Loucy (cell line): ENCODE measurements at regions not wholly inside any gene's neighbourhood (a gene's known extent, or its start where the extent isn't known, plus 50 kb on each side); places are given as distances from the start of the nearest gene placed in this dataset.

Experiments
- EZH2phosphoT487 ChIP-seq: fragments of 200-600 bp; IDR thresholded peaks from 2 replicates; pipeline ENCODE4 v1.6.1; 2018; ENCODE audit warnings: antibody characterized with exemption, mild to moderate bottlenecking, moderate library complexity, borderline replicate concordance
- TF ChIP-seq, protein P1 (sequence below): fragments of 200-600 bp; sonication (generic); conservative IDR thresholded peaks from 2 replicates; pipeline ENCODE4 v1.5.1; 2014; ENCODE audit warnings: mild to moderate bottlenecking, antibody characterized with exemption, low read length

DNA sequence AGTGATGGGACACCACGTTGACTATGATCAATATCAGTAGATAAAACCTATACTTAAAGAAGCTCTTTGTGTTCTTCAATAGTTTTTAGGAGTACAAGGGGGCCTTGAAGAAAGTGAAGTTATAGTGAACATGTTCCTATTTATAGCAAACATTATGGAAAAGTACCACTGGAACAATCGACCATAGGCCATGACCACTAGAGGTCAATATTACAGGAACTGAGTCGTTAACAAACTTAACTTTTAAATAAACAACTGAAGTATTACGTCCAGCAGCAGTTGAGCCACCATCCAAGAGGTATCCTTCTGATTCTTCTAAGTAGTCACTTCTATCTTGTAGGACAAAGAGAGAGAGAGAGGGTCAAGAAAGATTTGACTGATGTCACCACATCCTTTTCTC is 391.0 kb upstream of the SLITRK5 start:
- TF ChIP-seq, protein P1, sequence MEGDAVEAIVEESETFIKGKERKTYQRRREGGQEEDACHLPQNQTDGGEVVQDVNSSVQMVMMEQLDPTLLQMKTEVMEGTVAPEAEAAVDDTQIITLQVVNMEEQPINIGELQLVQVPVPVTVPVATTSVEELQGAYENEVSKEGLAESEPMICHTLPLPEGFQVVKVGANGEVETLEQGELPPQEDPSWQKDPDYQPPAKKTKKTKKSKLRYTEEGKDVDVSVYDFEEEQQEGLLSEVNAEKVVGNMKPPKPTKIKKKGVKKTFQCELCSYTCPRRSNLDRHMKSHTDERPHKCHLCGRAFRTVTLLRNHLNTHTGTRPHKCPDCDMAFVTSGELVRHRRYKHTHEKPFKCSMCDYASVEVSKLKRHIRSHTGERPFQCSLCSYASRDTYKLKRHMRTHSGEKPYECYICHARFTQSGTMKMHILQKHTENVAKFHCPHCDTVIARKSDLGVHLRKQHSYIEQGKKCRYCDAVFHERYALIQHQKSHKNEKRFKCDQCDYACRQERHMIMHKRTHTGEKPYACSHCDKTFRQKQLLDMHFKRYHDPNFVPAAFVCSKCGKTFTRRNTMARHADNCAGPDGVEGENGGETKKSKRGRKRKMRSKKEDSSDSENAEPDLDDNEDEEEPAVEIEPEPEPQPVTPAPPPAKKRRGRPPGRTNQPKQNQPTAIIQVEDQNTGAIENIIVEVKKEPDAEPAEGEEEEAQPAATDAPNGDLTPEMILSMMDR, result peak; percentile 18; the same call in 1 of the 2 replicates
- TF ChIP-seq EZH2phosphoT487, result no peak
